ENCODE measurements at regions not wholly inside any gene's neighbourhood (a gene's known extent, or its start where the extent isn't known, plus 50 kb on each side); places are given as distances from the start of the nearest gene placed in this dataset.

- TF ChIP-seq, protein P1, sequence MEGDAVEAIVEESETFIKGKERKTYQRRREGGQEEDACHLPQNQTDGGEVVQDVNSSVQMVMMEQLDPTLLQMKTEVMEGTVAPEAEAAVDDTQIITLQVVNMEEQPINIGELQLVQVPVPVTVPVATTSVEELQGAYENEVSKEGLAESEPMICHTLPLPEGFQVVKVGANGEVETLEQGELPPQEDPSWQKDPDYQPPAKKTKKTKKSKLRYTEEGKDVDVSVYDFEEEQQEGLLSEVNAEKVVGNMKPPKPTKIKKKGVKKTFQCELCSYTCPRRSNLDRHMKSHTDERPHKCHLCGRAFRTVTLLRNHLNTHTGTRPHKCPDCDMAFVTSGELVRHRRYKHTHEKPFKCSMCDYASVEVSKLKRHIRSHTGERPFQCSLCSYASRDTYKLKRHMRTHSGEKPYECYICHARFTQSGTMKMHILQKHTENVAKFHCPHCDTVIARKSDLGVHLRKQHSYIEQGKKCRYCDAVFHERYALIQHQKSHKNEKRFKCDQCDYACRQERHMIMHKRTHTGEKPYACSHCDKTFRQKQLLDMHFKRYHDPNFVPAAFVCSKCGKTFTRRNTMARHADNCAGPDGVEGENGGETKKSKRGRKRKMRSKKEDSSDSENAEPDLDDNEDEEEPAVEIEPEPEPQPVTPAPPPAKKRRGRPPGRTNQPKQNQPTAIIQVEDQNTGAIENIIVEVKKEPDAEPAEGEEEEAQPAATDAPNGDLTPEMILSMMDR (IDR thresholded peaks at IDR 0.05), result no peak
- TF ChIP-seq POLR2A (IDR thresholded peaks at IDR 0.05), result no peak
Measured at GRCh38 chr22:48889209-48889830, 938.4 kb downstream of the BRD1 start.

All from tibial nerve (tissue), 3 donors.